VCaP (cell line): ENCODE measurements at regions not wholly inside any gene's neighbourhood (a gene's known extent, or its start where the extent isn't known, plus 50 kb on each side); places are given as distances from the start of the nearest gene placed in this dataset.
"Not testable (repeated sequence)": the region's sequence is repeated elsewhere in the genome, so short reads cannot be mapped to it uniquely, and the experiment has no call there.

Source experiments
- H3K27ac ChIP-seq: fragments of 450-650 bp; 2 replicates; pipeline ENCODE4 v1.5.1; 2017
- CTCF ChIP-seq: fragments of 450-650 bp; conservative IDR thresholded peaks from 2 replicates; pipeline ENCODE4 v1.5.1; 2017; ENCODE audit warnings: mild to moderate bottlenecking, moderate library complexity

DNA sequence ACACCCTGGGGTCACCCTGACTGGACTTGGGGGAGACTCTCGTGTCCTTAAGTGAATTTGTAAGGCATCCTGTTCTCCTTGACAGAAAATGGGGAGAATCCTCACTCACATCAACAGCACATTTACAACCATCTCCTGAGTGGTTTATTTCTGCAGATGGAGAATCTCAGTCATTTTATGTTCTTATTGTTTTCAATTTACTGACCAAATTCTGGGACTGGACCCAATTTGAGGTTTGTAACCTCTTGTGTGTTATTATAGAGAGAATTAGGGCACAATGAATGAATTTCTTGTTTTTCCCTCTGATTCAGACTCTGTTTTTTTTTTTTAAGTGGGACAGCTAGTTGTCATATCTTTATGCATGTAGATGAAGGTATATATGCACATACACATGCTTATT, 104.9 kb downstream of the ADAMTS15 start:
- TF ChIP-seq CTCF = no peak
- H3K27ac ChIP-seq = no peak overlapping the region

- no peak overlapping the region for H3K27ac ChIP-seq
- no peak for TF ChIP-seq CTCF
Observed at GRCh38 chr11:130554241-130555055, 106.0 kb downstream of the ADAMTS15 start.

- no peak overlapping the region for H3K27ac ChIP-seq
- TF ChIP-seq CTCF = no peak
Observed at GRCh38 chr11:130555251-130555841, 106.9 kb downstream of the ADAMTS15 start.

DNA sequence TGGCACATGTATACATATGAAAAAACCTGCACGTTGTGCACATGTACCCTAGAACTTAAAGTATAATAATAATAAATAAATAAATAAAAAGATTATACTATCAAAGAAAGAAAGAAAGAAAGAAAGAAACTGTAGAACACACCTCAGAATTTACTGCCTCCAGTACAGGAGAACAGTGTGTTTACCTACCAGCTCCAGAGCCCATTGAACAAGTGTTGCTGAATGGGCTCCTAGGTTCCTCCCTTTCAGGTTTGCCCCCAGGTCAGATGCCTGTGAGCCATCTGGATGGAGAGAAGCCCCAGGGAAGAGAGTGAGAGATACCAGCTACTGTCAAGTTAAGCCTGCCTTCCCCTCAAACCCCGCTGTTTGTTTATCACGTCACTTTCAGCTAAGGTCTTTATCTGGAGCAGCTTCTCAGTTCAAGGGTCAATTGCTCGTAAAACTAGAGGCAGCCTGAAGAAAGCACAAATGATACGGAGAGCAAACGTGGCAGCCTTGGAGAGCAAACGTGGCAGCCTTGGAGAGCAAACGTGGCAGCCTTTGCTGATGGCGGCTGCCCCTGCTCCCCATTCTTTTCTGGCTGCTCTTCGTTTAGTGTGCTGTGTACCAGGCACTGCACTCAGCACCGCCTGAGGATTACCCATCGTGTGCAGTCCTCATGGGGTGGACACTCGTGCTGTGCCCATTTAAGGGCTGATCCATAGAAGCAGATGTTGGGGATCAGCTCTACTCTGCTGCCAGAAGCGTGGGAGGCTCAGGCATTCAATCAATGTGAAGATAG, 111.7 kb downstream of the ADAMTS15 start:
- no peak for TF ChIP-seq CTCF
- no peak overlapping the region for H3K27ac ChIP-seq

- H3K27ac ChIP-seq = no peak overlapping the region
- TF ChIP-seq CTCF = no peak
Observed at GRCh38 chr11:130560781-130561109, 112.3 kb downstream of the ADAMTS15 start.

- H3K27ac ChIP-seq = no peak overlapping the region
- TF ChIP-seq CTCF = no peak
Observed at GRCh38 chr11:130561441-130561881, 113.0 kb downstream of the ADAMTS15 start.

- H3K27ac ChIP-seq = no peak overlapping the region
Observed at GRCh38 chr11:130562549-130562948, 114.1 kb downstream of the ADAMTS15 start.

DNA sequence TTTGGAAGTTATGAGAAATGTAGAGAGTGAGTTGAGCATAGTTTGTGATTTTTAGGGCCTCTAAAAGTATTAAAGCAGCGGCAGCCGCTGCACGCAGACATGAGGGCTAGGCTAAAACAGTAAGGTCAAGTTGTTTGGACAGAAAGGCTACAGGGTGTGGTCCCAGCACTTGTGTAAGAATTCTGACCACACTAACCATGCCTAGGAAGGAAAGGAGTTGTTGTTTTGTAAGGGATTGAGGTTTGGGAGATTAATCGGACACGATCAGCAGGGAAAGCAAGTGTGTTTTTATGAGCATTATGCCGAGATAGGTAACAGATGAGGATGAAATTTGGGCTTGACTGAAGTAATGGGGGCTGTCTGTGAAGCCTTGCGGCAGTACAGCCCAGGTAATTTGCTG, 117.9 kb downstream of the ADAMTS15 start:
- H3K27ac ChIP-seq = not testable (repeated sequence)

More at GRCh38 chr11:130562549-130562948, 114.1 kb downstream of the ADAMTS15 start:
- TF ChIP-seq CTCF = no peak
